ENCODE measurements at regions not wholly inside any gene's neighbourhood (a gene's known extent, or its start where the extent isn't known, plus 50 kb on each side); places are given as distances from the start of the nearest gene placed in this dataset.

- no peak for DNase-seq (ENCODE audit: low spot score)
- Mint-ChIP-seq H3K4me1 (ENCODE audit: low read depth) (peaks cover 6% of the 10 kb centered on the region), H3K27ac (ENCODE audit: unreplicated experiment) (no peak overlapping the region)
Measured at GRCh38 chr9:129401623-129402370, 219.1 kb downstream of the C9orf50 start.

GRCh38 chr9:129400971-129401622 is 219.8 kb downstream of the C9orf50 start:
- Mint-ChIP-seq H3K27me3 (ENCODE audit: low read depth) (no peaks in the 10 kb centered on the region), H3K36me3 (ENCODE audit: low read depth) (no peaks in the 10 kb centered on the region), H3K4me1 (ENCODE audit: low read depth) (peaks cover 6% of the 10 kb centered on the region), H3K4me3 (ENCODE audit: unreplicated experiment) (no peak overlapping the region), H3K27ac (ENCODE audit: unreplicated experiment) (no peak overlapping the region), H3K9me3 (ENCODE audit: low read depth) (no peaks in the 10 kb centered on the region)
- DNase-seq (ENCODE audit: low spot score) = no peak
- TF ChIP-seq, protein P1, sequence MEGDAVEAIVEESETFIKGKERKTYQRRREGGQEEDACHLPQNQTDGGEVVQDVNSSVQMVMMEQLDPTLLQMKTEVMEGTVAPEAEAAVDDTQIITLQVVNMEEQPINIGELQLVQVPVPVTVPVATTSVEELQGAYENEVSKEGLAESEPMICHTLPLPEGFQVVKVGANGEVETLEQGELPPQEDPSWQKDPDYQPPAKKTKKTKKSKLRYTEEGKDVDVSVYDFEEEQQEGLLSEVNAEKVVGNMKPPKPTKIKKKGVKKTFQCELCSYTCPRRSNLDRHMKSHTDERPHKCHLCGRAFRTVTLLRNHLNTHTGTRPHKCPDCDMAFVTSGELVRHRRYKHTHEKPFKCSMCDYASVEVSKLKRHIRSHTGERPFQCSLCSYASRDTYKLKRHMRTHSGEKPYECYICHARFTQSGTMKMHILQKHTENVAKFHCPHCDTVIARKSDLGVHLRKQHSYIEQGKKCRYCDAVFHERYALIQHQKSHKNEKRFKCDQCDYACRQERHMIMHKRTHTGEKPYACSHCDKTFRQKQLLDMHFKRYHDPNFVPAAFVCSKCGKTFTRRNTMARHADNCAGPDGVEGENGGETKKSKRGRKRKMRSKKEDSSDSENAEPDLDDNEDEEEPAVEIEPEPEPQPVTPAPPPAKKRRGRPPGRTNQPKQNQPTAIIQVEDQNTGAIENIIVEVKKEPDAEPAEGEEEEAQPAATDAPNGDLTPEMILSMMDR (IDR thresholded peaks at IDR 0.05) = no peak

More at GRCh38 chr9:129401623-129402370, 219.1 kb downstream of the C9orf50 start:
- no peaks in the 10 kb centered on the region for H3K36me3 Mint-ChIP-seq (ENCODE audit: low read depth)
- no peaks in the 10 kb centered on the region for H3K9me3 Mint-ChIP-seq (ENCODE audit: low read depth)
- no peaks in the 10 kb centered on the region for H3K27me3 Mint-ChIP-seq (ENCODE audit: low read depth)
- H3K4me3 Mint-ChIP-seq (ENCODE audit: unreplicated experiment) = no peak overlapping the region
- TF ChIP-seq, protein P1 (IDR thresholded peaks at IDR 0.05) = no peak

DNA sequence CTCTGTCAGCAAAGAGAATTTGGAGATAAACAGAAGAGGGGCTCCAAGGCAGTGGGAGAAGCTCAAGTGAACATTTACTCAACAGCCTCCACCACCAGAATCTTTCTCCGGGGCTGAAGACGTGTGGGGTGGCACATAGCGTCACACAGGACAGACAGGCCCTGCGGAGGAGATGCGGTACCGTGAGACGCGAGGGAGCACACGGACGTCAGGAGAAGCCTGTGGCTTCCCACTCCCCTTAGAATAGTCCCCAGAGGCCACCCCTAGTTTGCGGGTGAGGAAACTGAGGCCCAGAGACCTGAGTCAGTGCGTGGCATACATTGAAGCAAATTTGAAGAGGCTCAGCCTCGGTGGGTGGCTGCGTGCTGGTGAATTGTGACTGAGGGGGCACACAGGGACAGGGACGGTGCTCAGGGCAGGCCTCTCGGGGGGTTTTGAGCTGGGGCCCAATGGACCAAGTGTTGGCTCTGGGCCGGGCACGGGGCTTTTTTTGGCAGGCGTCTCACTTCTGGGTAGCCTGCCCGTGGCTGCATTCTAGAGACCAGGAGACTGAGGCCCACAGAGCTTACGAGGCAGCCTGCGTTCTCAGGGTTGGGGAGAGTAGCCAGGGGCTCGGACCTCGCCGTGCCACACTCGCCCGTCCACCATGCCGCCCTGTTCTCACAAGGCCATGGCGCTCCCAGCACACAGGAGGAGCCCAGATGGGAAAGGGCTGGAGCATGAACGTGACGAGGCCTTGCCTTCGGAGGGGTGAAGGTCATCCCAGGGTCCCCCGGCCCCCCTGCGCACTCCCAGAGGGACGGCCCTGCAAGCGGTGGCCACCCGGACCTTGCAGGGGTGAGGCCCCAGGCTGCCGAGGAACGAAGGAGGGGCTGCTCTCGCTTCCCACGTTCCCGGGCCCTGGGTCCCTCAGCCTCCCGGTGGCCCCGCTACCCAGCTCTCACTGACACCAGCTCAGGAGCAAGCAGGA is 220.6 kb downstream of the C9orf50 start:
- peak; percentile 84 for DNase-seq (ENCODE audit: low spot score)
- Mint-ChIP-seq H3K27ac (ENCODE audit: unreplicated experiment) (no peak overlapping the region), H3K4me3 (ENCODE audit: unreplicated experiment) (no peak overlapping the region)

DNA sequence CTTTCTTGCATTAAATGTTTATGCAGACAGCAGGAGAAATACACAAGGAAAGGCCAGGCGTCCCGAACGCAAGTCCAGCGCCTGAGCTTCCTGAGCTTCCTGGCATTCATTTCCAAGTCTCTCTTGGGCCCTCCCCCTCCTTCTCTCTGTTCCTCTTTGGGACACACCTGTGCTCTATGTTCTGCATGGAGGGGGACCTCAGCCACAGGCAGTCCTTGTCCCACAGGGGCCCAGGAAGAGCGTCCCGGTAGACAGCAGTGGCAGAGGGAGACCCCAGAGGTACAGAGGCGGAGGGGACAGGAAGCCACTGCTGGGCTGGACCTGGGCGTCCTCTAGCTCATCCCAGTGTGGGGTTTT is 221.3 kb downstream of the C9orf50 start:
- peaks cover 6% of the 10 kb centered on the region for H3K4me1 Mint-ChIP-seq (ENCODE audit: low read depth)
- peak; percentile 30 for DNase-seq (ENCODE audit: low spot score)
- no peak overlapping the region for H3K27ac Mint-ChIP-seq (ENCODE audit: unreplicated experiment)
- TF ChIP-seq, protein P1 (IDR thresholded peaks at IDR 0.05) = no peak
- H3K36me3 Mint-ChIP-seq (ENCODE audit: low read depth) = no peaks in the 10 kb centered on the region
- no peaks in the 10 kb centered on the region for H3K27me3 Mint-ChIP-seq (ENCODE audit: low read depth)
- no peaks in the 10 kb centered on the region for H3K9me3 Mint-ChIP-seq (ENCODE audit: low read depth)
- no peak overlapping the region for H3K4me3 Mint-ChIP-seq (ENCODE audit: unreplicated experiment)

More for the DNA sequence above, 220.6 kb downstream of the C9orf50 start:
- Mint-ChIP-seq H3K4me1 (ENCODE audit: low read depth) (peaks cover 6% of the 10 kb centered on the region), H3K36me3 (ENCODE audit: low read depth) (no peaks in the 10 kb centered on the region), H3K9me3 (ENCODE audit: low read depth) (no peaks in the 10 kb centered on the region), H3K27me3 (ENCODE audit: low read depth) (no peaks in the 10 kb centered on the region)
- TF ChIP-seq, protein P1 (IDR thresholded peaks at IDR 0.05) = no peak

Data from chondrocyte (in vitro differentiated cells).